GM19351 (cell line): ENCODE measurements at regions not wholly inside any gene's neighbourhood (a gene's known extent, or its start where the extent isn't known, plus 50 kb on each side); places are given as distances from the start of the nearest gene placed in this dataset.

ENCODE experiments used
- ATAC-seq: cut with Tn5 transposase; IDR thresholded peaks from one replicate; pipeline ENCODE4 v1.9.1; 2021; ENCODE audit warnings: mild to moderate bottlenecking, moderate library complexity; ENCODE audit not compliant: unreplicated experiment

DNA sequence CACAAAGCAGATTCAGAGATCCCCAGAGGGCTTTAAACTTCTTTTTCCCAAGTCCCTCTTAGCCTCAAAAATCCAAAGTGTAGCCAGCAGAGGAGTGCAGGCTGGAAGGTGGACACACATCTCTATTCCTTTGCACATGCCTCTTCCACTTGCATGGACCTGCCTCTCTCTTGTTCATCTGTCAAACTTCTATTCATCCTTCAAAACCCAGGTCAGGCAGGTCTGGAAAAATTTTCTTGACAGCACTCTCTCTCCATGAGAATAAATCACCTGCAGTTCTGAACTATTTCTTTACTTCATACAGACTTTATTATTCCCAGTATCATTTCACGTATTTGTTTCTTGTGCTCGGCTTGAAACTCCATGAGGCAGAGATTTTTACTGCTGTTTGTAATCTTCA is 127.5 kb downstream of the SS18 start:
- ATAC-seq, result no peak

DNA sequence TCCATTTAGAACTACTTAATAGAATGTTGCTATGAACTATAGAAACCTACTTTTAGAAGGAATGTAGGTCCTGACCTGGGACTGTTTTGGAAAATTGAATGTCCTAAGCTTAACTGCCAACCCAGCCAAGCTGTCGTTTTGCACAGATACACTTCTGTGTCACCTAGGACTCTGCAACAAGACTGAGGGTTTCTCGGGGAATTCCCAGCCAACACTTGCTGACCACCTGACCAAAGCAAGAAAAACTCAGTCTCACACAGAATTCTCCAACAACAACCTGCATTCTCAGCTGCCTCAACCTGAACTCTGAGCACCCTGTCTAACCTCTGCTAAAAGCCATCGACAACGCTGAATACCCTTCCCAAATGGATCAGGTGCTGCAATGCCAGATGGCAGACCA is 128.2 kb downstream of the SS18 start:
- peak; percentile 84 for ATAC-seq

- ATAC-seq, result no peak
These were observed 133.4 kb downstream of the SS18 start for GRCh38 chr18:25957017-25957416.

- ATAC-seq, result no peak
These were observed 137.3 kb downstream of the SS18 start for GRCh38 chr18:25953111-25953510.

- ATAC-seq, result no peak
These were observed 140.1 kb downstream of the SS18 start for GRCh38 chr18:25950321-25950720.

DNA sequence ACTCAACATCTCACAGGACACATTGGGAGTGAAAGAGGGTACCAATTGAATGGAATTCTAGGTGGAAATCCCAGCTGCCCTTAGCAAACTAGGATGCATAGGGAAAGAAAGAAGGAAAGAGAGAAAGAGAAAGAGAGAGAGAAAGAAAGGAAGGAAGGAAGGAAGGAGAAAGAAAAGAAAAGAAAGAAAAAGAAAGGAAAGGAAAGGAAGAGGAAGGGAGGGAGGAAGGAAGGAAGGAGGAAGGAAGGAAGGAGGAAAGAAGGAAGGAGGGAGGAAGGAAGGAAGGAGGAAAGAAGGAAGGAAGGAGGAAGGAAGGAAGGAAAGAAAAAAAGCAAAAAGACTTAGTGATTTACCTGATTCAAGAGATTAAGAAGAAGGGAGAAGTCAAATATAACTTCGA is 143.9 kb downstream of the SS18 start:
- no peak for ATAC-seq

GRCh38 chr18:25935356-25935755 is 155.1 kb downstream of the SS18 start:
- ATAC-seq, result no peak

GRCh38 chr18:25931126-25931525 is 159.3 kb downstream of the SS18 start:
- ATAC-seq, result no peak

- no peak for ATAC-seq
These were observed 160.6 kb downstream of the SS18 start for GRCh38 chr18:25929787-25930186.

GRCh38 chr18:25927830-25928229 is 162.6 kb downstream of the SS18 start:
- peak; percentile 60 for ATAC-seq

GRCh38 chr18:25923193-25923592 is 167.2 kb downstream of the SS18 start:
- ATAC-seq, result no peak

DNA sequence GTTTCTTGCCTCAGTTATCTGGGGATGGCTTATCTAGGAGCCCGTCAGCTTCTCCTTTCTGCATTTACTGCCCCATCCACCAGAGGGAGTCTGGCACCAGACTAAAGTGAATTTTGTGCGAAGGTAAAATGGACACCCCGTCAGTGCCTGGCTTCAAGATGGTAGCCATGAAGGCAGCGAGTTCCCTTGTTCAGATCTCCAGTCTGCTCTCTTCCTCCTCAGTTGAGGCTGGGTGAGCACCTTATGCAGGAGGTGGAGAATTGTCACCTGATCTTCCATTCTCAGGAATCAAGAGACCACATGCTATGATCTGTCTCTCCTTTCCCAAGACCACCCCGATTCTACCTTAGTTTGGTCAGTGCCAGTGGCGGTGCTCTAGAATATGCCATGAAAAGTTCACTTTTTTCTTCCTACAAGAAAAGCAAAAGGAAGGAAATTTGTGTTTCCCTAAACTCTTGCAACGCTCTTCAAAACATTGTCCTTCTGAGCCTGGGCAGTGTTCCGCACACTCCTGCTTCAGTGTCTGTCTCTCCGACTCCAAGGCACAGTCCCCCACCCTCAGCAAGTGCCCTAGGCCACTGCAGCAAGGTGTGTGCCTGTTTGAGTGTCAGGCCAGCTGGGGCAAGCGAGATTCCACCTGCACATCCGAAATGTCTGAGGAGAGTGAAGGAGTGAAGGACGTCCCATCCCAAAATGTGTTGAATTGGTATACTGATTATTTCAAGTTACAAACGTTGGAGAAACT is 168.6 kb downstream of the SS18 start:
- peak; percentile 88 for ATAC-seq

GRCh38 chr18:25915907-25916306 is 174.5 kb downstream of the SS18 start:
- no peak for ATAC-seq

GRCh38 chr18:25898965-25899364 is 191.4 kb downstream of the SS18 start:
- no peak for ATAC-seq

GRCh38 chr18:25896956-25897355 is 193.5 kb downstream of the SS18 start:
- ATAC-seq, result no peak

DNA sequence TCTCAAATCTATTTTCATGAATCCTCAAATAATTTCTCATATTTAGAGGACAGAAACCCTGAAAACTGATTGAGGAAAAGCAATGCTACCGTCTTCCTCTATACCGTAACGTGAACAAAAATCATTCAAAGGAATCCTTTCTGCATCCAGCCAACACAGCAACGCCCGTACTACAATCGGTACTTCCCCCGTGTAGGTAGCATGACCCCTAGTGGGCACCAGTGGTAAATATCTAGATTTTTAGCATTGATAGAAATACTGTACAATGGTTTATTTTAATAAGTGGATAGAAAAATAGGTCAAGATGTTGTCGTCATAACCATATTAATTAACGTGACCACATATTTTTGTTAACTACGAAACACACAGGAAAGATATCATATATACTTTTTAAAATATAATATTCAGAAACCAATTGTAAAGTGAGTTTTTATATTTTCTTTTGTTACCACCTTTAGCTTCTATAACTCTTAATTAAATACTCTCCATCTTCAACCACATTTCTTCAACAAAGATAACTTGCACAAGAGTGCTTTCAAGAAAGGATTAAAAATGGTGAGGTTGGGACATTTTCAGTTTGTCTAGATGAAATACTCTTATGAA is 194.1 kb downstream of the SS18 start:
- ATAC-seq, result peak; percentile 91

GRCh38 chr18:25895518-25895917 is 194.9 kb downstream of the SS18 start:
- no peak for ATAC-seq

DNA sequence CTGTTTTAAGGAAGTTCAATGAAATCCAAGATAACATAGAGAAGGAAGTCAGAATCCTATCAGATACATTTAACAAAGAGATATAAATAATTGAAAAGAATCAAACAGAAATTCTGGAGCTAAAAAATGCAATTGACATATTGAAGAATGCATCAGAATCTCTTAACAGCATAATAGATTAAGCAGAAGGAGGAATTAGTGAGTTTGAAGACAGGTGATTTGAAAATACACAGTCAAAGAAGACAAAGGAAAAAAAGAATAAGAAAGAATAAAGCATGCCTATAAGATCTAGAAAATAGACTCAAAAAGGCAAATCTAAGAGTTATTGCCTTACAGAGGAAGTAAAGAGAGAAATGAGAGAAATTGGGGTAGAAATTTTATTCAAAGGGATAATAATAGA is 204.1 kb downstream of the SS18 start:
- ATAC-seq, result no peak

GRCh38 chr18:25883091-25883490 is 207.3 kb downstream of the SS18 start:
- ATAC-seq, result no peak

DNA sequence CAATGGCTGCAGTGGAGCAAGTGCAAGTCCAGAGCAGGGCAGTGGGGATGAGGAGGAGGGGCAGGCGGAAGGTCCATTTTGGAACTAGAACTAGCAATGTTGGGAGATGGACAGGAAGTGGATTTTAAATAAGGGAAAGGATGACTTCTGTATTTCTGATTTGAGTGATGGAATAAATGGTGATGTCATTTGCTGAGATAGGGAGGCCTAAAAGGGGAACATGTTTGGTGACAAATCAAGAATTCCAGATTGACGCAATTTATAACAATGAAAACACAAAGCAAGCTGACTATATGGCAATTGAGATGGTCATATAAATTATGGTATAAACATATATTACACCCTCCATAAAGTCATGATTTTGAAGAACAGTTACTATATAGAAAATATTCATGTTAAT is 209.3 kb downstream of the SS18 start:
- ATAC-seq, result no peak

- no peak for ATAC-seq
These were observed 210.0 kb downstream of the SS18 start for GRCh38 chr18:25880441-25880840.

DNA sequence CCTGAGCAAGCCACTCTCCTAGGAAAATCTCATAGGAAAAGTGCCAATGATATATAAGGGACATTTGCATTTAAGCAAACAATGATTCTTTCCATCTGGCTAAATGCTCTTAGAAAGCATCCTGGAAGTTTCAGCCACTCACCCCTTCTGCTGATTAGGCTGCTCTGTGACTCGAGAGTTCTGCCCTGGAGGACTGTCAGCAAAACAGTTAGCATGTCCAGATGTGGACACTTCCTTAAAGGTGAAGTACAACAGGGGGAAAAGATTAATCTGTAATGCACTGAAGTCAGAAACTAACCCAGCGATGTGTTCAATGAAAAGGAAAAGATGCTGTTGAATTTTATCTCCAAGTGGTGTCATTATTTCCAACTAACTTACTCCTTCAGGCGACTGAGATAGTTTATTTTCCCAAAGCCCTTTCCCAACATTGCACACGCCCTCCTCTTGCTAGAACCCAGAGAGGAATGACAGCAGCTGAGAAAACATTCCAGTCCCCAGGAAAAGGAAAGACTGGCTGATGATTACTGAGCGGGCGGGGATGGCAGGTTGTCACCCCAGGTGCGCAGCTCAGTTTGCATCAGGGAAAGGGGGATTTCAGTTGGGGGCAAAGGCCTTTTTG is 214.0 kb downstream of the SS18 start:
- ATAC-seq, result no peak
